ENCODE measurements at regions not wholly inside any gene's neighbourhood (a gene's known extent, or its start where the extent isn't known, plus 50 kb on each side); places are given as distances from the start of the nearest gene placed in this dataset.
"Not testable (repeated sequence)": the region's sequence is repeated elsewhere in the genome, so short reads cannot be mapped to it uniquely, and the experiment has no call there.

GRCh38 chr9:27675354-27675753 is 102.1 kb upstream of the C9orf72 start:
- no peak for DNase-seq

GRCh38 chr9:27676827-27677226 is 103.5 kb upstream of the C9orf72 start:
- DNase-seq, result no peak

- no peak for DNase-seq
Measured at GRCh38 chr9:27679338-27679737, 106.1 kb upstream of the C9orf72 start.

GRCh38 chr9:27683181-27683580 is 109.9 kb upstream of the C9orf72 start:
- no peak for DNase-seq

- no peak for DNase-seq
Measured at GRCh38 chr9:27688954-27689353, 115.7 kb upstream of the C9orf72 start.

GRCh38 chr9:27690816-27691215 is 117.5 kb upstream of the C9orf72 start:
- DNase-seq, result not testable (repeated sequence)

- no peak for DNase-seq
Measured at GRCh38 chr9:27699621-27700020, 126.3 kb upstream of the C9orf72 start.

GRCh38 chr9:27701016-27701415 is 127.7 kb upstream of the C9orf72 start:
- no peak for DNase-seq

GRCh38 chr9:27701587-27701986 is 128.3 kb upstream of the C9orf72 start:
- DNase-seq, result no peak

GRCh38 chr9:27703216-27703980 is 130.1 kb upstream of the C9orf72 start:
- no peak for DNase-seq

GRCh38 chr9:27711241-27711640 is 138.0 kb upstream of the C9orf72 start:
- no peak for DNase-seq

GRCh38 chr9:27712806-27713205 is 139.5 kb upstream of the C9orf72 start:
- no peak for DNase-seq

- no peak for DNase-seq
Measured at GRCh38 chr9:27714388-27714787, 141.1 kb upstream of the C9orf72 start.

- no peak for DNase-seq
Measured at GRCh38 chr9:27715651-27716050, 142.4 kb upstream of the C9orf72 start.

GRCh38 chr9:27717991-27718390 is 144.7 kb upstream of the C9orf72 start:
- DNase-seq, result no peak

GRCh38 chr9:27719711-27720110 is 146.4 kb upstream of the C9orf72 start:
- DNase-seq, result no peak

- DNase-seq, result no peak
Measured at GRCh38 chr9:27722866-27723265, 149.6 kb upstream of the C9orf72 start.

- peak; percentile 29 for DNase-seq
Measured at GRCh38 chr9:27726244-27727081, 153.2 kb upstream of the C9orf72 start.

GRCh38 chr9:27732494-27732893 is 159.2 kb upstream of the C9orf72 start:
- DNase-seq, result no peak

GRCh38 chr9:27743490-27743889 is 170.2 kb upstream of the C9orf72 start:
- no peak for DNase-seq

GRCh38 chr9:27747450-27747849 is 174.2 kb upstream of the C9orf72 start:
- no peak for DNase-seq

- DNase-seq, result no peak
Measured at GRCh38 chr9:27749838-27750237, 176.6 kb upstream of the C9orf72 start.

- DNase-seq, result no peak
Measured at GRCh38 chr9:27750566-27750965, 177.3 kb upstream of the C9orf72 start.

- no peak for DNase-seq
Measured at GRCh38 chr9:27752069-27752468, 178.8 kb upstream of the C9orf72 start.

All from NCI-H2107 (cell line).